ENCODE measurements at regions not wholly inside any gene's neighbourhood (a gene's known extent, or its start where the extent isn't known, plus 50 kb on each side); places are given as distances from the start of the nearest gene placed in this dataset.

GRCh38 chrX:117397844-117398243 lies 718.8 kb downstream of the KLHL13 start:
- TF ChIP-seq CTCF (IDR thresholded peaks at IDR 0.05) = no peak
- TF ChIP-seq EP300 (IDR thresholded peaks at IDR 0.05) = no peak
